ENCODE measurements at regions not wholly inside any gene's neighbourhood (a gene's known extent, or its start where the extent isn't known, plus 50 kb on each side); places are given as distances from the start of the nearest gene placed in this dataset.

DNA sequence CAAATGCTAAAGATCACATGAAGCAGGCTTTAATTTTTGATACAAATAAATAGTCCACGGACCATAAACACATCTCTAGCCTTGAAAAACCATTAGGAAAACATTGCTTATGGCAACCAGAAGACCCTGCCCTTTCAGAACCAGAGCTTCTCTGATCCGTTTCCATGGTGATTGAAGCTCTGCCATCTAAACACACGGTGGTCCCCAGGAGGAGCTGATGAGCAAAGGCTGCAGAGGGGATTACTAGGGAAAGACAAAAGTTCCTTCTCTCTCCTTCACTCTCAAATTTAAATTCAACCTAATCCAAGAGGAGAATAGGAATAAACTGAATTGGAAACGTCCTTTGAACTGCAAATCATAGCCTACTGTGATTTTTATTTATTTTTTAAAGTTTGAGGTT, 122.0 kb upstream of the ATP10A start:
- no peaks in the 10 kb centered on the region for H3K9me3 ChIP-seq (ENCODE audit: insufficient read depth, low read depth, low read length)
- no peaks in the 10 kb centered on the region for H3K36me3 ChIP-seq (ENCODE audit: insufficient read depth, low read length)
- Mint-ChIP-seq H3K27me3 (ENCODE audit: low read depth, unreplicated experiment) (peaks cover 2% of the 10 kb centered on the region), H3K9me3 (ENCODE audit: unreplicated experiment) (no peaks in the 10 kb centered on the region), H3K36me3 (ENCODE audit: low read depth, unreplicated experiment) (no peaks in the 10 kb centered on the region), H3K4me1 (ENCODE audit: low read depth, unreplicated experiment) (no peaks in the 10 kb centered on the region), H3K27ac (ENCODE audit: unreplicated experiment) (no peak overlapping the region), H3K4me3 (ENCODE audit: unreplicated experiment) (no peak overlapping the region)
- H4K20me1 ChIP-seq (ENCODE audit: insufficient read depth, low read length) = no peaks in the 10 kb centered on the region
- no peak overlapping the region for H2AFZ ChIP-seq (ENCODE audit: low read depth, low read length)
- no peak overlapping the region for H3K4me2 ChIP-seq (ENCODE audit: low read length)
- no peak overlapping the region for H3K4me3 ChIP-seq (ENCODE audit: insufficient read depth, low read depth, low read length)
- DNase-seq (ENCODE audit: low read depth) (no peak), FAIRE-seq (no peak)
- H3K4me1 ChIP-seq (ENCODE audit: insufficient read depth, low read length) = no peaks in the 10 kb centered on the region
- H3K9ac ChIP-seq (ENCODE audit: low read length) = no peak overlapping the region
- no peak for TF ChIP-seq EZH2 (IDR thresholded peaks at IDR 0.05; ENCODE audit: insufficient read depth, low read length)
- TF ChIP-seq, protein P1, sequence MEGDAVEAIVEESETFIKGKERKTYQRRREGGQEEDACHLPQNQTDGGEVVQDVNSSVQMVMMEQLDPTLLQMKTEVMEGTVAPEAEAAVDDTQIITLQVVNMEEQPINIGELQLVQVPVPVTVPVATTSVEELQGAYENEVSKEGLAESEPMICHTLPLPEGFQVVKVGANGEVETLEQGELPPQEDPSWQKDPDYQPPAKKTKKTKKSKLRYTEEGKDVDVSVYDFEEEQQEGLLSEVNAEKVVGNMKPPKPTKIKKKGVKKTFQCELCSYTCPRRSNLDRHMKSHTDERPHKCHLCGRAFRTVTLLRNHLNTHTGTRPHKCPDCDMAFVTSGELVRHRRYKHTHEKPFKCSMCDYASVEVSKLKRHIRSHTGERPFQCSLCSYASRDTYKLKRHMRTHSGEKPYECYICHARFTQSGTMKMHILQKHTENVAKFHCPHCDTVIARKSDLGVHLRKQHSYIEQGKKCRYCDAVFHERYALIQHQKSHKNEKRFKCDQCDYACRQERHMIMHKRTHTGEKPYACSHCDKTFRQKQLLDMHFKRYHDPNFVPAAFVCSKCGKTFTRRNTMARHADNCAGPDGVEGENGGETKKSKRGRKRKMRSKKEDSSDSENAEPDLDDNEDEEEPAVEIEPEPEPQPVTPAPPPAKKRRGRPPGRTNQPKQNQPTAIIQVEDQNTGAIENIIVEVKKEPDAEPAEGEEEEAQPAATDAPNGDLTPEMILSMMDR (IDR thresholded peaks at IDR 0.05; ENCODE audit: insufficient read depth, low read depth, low read length) = no peak
- no peaks in the 10 kb centered on the region for H3K79me2 ChIP-seq (ENCODE audit: insufficient read depth, low read length)
- no peak overlapping the region for H3K27ac ChIP-seq (ENCODE audit: low read depth, low read length)
- no peaks in the 10 kb centered on the region for H3K27me3 ChIP-seq (ENCODE audit: insufficient read depth, low read length)

DNA sequence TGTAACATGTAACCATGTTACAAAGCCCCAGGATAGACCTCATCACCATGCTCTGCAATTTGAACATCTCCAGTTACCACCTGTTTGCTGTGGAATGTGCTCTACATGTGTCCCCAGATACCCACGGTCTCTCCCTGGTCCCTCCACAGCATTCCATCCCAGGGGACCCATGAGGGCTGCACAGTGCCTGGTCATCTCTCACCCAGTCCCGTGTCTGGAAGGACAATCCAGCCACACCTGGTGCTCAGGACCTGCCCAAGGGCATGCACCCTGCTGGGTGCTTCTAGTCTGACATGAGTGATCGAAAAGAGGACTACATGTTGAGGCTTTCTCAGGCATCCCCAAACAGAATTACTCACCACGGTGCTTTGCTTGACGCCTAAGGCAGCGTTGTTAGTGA, 119.6 kb upstream of the ATP10A start:
- H2AFZ ChIP-seq (ENCODE audit: low read depth, low read length) = no peak overlapping the region
- H3K4me1 Mint-ChIP-seq (ENCODE audit: low read depth, unreplicated experiment) = no peaks in the 10 kb centered on the region
- no peaks in the 10 kb centered on the region for H3K36me3 Mint-ChIP-seq (ENCODE audit: low read depth, unreplicated experiment)

DNA sequence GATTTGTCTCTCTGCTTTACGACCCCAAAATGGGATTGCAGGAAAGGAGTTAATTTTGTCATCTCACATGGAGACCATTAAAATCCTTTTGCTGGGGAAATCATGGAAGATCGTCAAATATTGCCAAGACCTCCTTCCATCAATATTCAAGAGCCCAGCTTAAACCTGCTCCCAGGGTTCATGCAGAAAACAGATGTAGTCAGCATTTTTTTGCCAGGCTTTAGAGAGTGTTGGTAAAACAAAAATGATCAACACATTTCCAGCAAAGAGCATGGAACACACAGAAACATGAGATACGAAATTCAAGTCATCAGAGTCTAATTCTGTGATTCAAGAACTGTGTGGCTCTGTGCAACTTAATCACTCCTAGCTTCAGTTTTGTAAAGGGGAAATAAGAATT, 118.0 kb upstream of the ATP10A start:
- Histone ChIP-seq H3K36me3 (ENCODE audit: insufficient read depth, low read length) (no peaks in the 10 kb centered on the region), H3K79me2 (ENCODE audit: insufficient read depth, low read length) (no peaks in the 10 kb centered on the region), H3K4me1 (ENCODE audit: insufficient read depth, low read length) (no peaks in the 10 kb centered on the region), H3K4me2 (ENCODE audit: low read length) (no peak overlapping the region), H3K27me3 (ENCODE audit: insufficient read depth, low read length) (no peaks in the 10 kb centered on the region), H3K9ac (ENCODE audit: low read length) (no peak overlapping the region), H4K20me1 (ENCODE audit: insufficient read depth, low read length) (no peaks in the 10 kb centered on the region), H3K9me3 (ENCODE audit: insufficient read depth, low read depth, low read length) (no peaks in the 10 kb centered on the region), H3K27ac (ENCODE audit: low read depth, low read length) (no peak overlapping the region), H3K4me3 (ENCODE audit: insufficient read depth, low read depth, low read length) (no peak overlapping the region), H2AFZ (ENCODE audit: low read depth, low read length) (no peak overlapping the region)
- Mint-ChIP-seq H3K4me1 (ENCODE audit: low read depth, unreplicated experiment) (no peaks in the 10 kb centered on the region), H3K4me3 (ENCODE audit: unreplicated experiment) (no peak overlapping the region), H3K36me3 (ENCODE audit: low read depth, unreplicated experiment) (no peaks in the 10 kb centered on the region), H3K9me3 (ENCODE audit: unreplicated experiment) (no peaks in the 10 kb centered on the region), H3K27me3 (ENCODE audit: low read depth, unreplicated experiment) (peaks cover 2% of the 10 kb centered on the region), H3K27ac (ENCODE audit: unreplicated experiment) (no peak overlapping the region)
- TF ChIP-seq, protein P1 (IDR thresholded peaks at IDR 0.05; ENCODE audit: insufficient read depth, low read depth, low read length) = no peak
- TF ChIP-seq EZH2 (IDR thresholded peaks at IDR 0.05; ENCODE audit: insufficient read depth, low read length) = no peak
- FAIRE-seq (no peak), DNase-seq (ENCODE audit: low read depth) (no peak)

More for the DNA sequence above, 119.6 kb upstream of the ATP10A start:
- no peak overlapping the region for H3K4me3 Mint-ChIP-seq (ENCODE audit: unreplicated experiment)
- H3K4me1 ChIP-seq (ENCODE audit: insufficient read depth, low read length) = no peaks in the 10 kb centered on the region
- no peak overlapping the region for H3K4me3 ChIP-seq (ENCODE audit: insufficient read depth, low read depth, low read length)
- FAIRE-seq (no peak), DNase-seq (ENCODE audit: low read depth) (no peak)
- H3K9ac ChIP-seq (ENCODE audit: low read length) = no peak overlapping the region
- H3K36me3 ChIP-seq (ENCODE audit: insufficient read depth, low read length) = no peaks in the 10 kb centered on the region
- no peak overlapping the region for H3K4me2 ChIP-seq (ENCODE audit: low read length)
- no peaks in the 10 kb centered on the region for H3K9me3 Mint-ChIP-seq (ENCODE audit: unreplicated experiment)
- no peaks in the 10 kb centered on the region for H3K79me2 ChIP-seq (ENCODE audit: insufficient read depth, low read length)
- TF ChIP-seq, protein P1 (IDR thresholded peaks at IDR 0.05; ENCODE audit: insufficient read depth, low read depth, low read length) = no peak
- no peak for TF ChIP-seq EZH2 (IDR thresholded peaks at IDR 0.05; ENCODE audit: insufficient read depth, low read length)
- H3K9me3 ChIP-seq (ENCODE audit: insufficient read depth, low read depth, low read length) = no peaks in the 10 kb centered on the region
- H3K27me3 ChIP-seq (ENCODE audit: insufficient read depth, low read length) = no peaks in the 10 kb centered on the region
- H3K27ac ChIP-seq (ENCODE audit: low read depth, low read length) = no peak overlapping the region
- H3K27me3 Mint-ChIP-seq (ENCODE audit: low read depth, unreplicated experiment) = peaks cover 2% of the 10 kb centered on the region
- H3K27ac Mint-ChIP-seq (ENCODE audit: unreplicated experiment) = no peak overlapping the region
- H4K20me1 ChIP-seq (ENCODE audit: insufficient read depth, low read length) = no peaks in the 10 kb centered on the region

All from astrocyte (in vitro differentiated cells and primary cell).